Gastrocnemius medialis (tissue), 4 donors: ENCODE measurements at regions not wholly inside any gene's neighbourhood (a gene's known extent, or its start where the extent isn't known, plus 50 kb on each side); places are given as distances from the start of the nearest gene placed in this dataset.

Experiments
- CTCF ChIP-seq, 5 experiments: fragments of 450-650 bp in 3 of 5; fragments of 200-600 bp in 2 of 5; sonication (generic) in 2 of 5; IDR thresholded peaks in 4 of 5; conservative IDR thresholded peaks in 1 of 5; 1 replicate in 4 of 5; 2 replicates in 1 of 5; pipeline ENCODE4 v1.5.1; 2016 to 2019; ENCODE audit warnings: antibody characterized with exemption in 5 of 5, mild to moderate bottlenecking in 3 of 5, moderate library complexity in 3 of 5
- POLR2A ChIP-seq, 2 donors: fragments of 450-650 bp; IDR thresholded peaks; one replicate each; pipeline ENCODE4 v1.6.1; 2017; ENCODE audit warnings: antibody characterized with exemption in 2 of 2, mild to moderate bottlenecking in 2 of 2, moderate library complexity in 2 of 2

GRCh38 chr15:66964791-66965190, 100.6 kb upstream of the SMAD3 start:
- TF ChIP-seq CTCF (IDR thresholded peaks at IDR 0.05 in 4 of 5, conservative IDR thresholded peaks at IDR 0.05 in 1 of 5) (no peak), POLR2A (IDR thresholded peaks at IDR 0.05) (no peak)
